Retinal pigment epithelial cell (primary cell): ENCODE measurements at regions not wholly inside any gene's neighbourhood (a gene's known extent, or its start where the extent isn't known, plus 50 kb on each side); places are given as distances from the start of the nearest gene placed in this dataset.
"Not testable (repeated sequence)": the region's sequence is repeated elsewhere in the genome, so short reads cannot be mapped to it uniquely, and the experiment has no call there.

Source experiments
- DNase-seq: peaks from one replicate; pipeline ENCODE4 v3.0.0-alpha.2; 2010; ENCODE audit warnings: low read depth
- H3K4me3 ChIP-seq: 2 replicates; pipeline ENCODE4 v1.5.1; 2011; ENCODE audit warnings: mild to moderate bottlenecking, low read length, control low read depth, moderate library complexity
- CTCF ChIP-seq: conservative IDR thresholded peaks from 2 replicates; pipeline ENCODE4 v1.5.1; 2011; ENCODE audit warnings: low read depth, low read length, control low read depth, inconsistent platforms

GRCh38 chr1:224819861-224820260 lies 109.6 kb upstream of the DNAH14 start:
- no peak for DNase-seq
- no peak for TF ChIP-seq CTCF
- H3K4me3 ChIP-seq = no peak overlapping the region

GRCh38 chr1:224820341-224820740 lies 109.1 kb upstream of the DNAH14 start:
- no peak for DNase-seq
- TF ChIP-seq CTCF = no peak
- H3K4me3 ChIP-seq = no peak overlapping the region

GRCh38 chr1:224821751-224822150 lies 107.7 kb upstream of the DNAH14 start:
- not testable (repeated sequence) for H3K4me3 ChIP-seq, DNase-seq

GRCh38 chr1:224825525-224826000 lies 103.9 kb upstream of the DNAH14 start:
- no peak for DNase-seq
- H3K4me3 ChIP-seq = no peak overlapping the region
- TF ChIP-seq CTCF = no peak

GRCh38 chr1:224828691-224829090 lies 100.8 kb upstream of the DNAH14 start:
- no peak for TF ChIP-seq CTCF
- H3K4me3 ChIP-seq = no peak overlapping the region
- no peak for DNase-seq

GRCh38 chr1:224831501-224831900 lies 98.0 kb upstream of the DNAH14 start:
- no peak for DNase-seq
- TF ChIP-seq CTCF = no peak
- no peak overlapping the region for H3K4me3 ChIP-seq

- not testable (repeated sequence) for H3K4me3 ChIP-seq, DNase-seq
These were observed 89.7 kb upstream of the DNAH14 start for GRCh38 chr1:224839648-224840300.

GRCh38 chr1:224841803-224842202 lies 87.7 kb upstream of the DNAH14 start:
- not testable (repeated sequence) for H3K4me3 ChIP-seq, DNase-seq
